ENCODE measurements at regions not wholly inside any gene's neighbourhood (a gene's known extent, or its start where the extent isn't known, plus 50 kb on each side); places are given as distances from the start of the nearest gene placed in this dataset.

- TF ChIP-seq EZH2 (IDR thresholded peaks at IDR 0.05; ENCODE audit: borderline replicate concordance, low read depth, low read length, severe bottlenecking) = no peak
- TF ChIP-seq CTCF (IDR thresholded peaks at IDR 0.05; ENCODE audit: borderline replicate concordance, extremely low read depth, low read length, poor library complexity, severe bottlenecking) = no peak
These were observed 300.6 kb upstream of the KLHL1 start for GRCh38 chr13:70408865-70409264.

Measured in DND-41 (cell line).